Adipocyte (in vitro differentiated cells): ENCODE measurements at regions not wholly inside any gene's neighbourhood (a gene's known extent, or its start where the extent isn't known, plus 50 kb on each side); places are given as distances from the start of the nearest gene placed in this dataset.

Experiments used
- DNase-seq: peaks from one replicate; pipeline ENCODE4 v3.0.0-alpha.2; 2015; ENCODE audit warnings: low read depth
- H3K27me3 ChIP-seq: replicated peaks from 2 replicates; pipeline ENCODE4 v1.7.0; 2013; ENCODE audit warnings: mild to moderate bottlenecking, low read length, moderate library complexity; ENCODE audit not compliant: control insufficient read depth, insufficient read depth
- H3K36me3 ChIP-seq: 2 replicates; pipeline ENCODE4 v1.7.0; 2013; ENCODE audit warnings: low read length, mild to moderate bottlenecking, moderate library complexity; ENCODE audit not compliant: control insufficient read depth, insufficient read depth, severe bottlenecking
- H3K4me1 ChIP-seq: 2 replicates; pipeline ENCODE4 v1.7.0; 2013; ENCODE audit warnings: mild to moderate bottlenecking, low read length, moderate library complexity; ENCODE audit not compliant: control insufficient read depth, insufficient read depth
- H3K4me3 ChIP-seq: 2 replicates; pipeline ENCODE4 v1.7.0; 2013; ENCODE audit warnings: mild to moderate bottlenecking, low read length, moderate library complexity
- H3K9ac ChIP-seq: 2 replicates; pipeline ENCODE4 v1.7.0; 2013; ENCODE audit warnings: mild to moderate bottlenecking, low read length, moderate library complexity
- H3K9me3 ChIP-seq: 2 replicates; pipeline ENCODE4 v1.7.0; 2013; ENCODE audit warnings: mild to moderate bottlenecking, low read length, moderate library complexity; ENCODE audit not compliant: control insufficient read depth

- Histone ChIP-seq H3K36me3 (no peaks in the 10 kb centered on the region), H3K4me1 (no peaks in the 10 kb centered on the region), H3K4me3 (no peak overlapping the region), H3K9ac (no peak overlapping the region), H3K27me3 (no peaks in the 10 kb centered on the region), H3K9me3 (no peaks in the 10 kb centered on the region)
- DNase-seq, result no peak
Measured at GRCh38 chr5:153399595-153399994, 90.9 kb upstream of the GRIA1 start.

GRCh38 chr5:153400931-153401330, 89.5 kb upstream of the GRIA1 start:
- H3K4me1 ChIP-seq, result no peaks in the 10 kb centered on the region
- H3K9me3 ChIP-seq, result no peaks in the 10 kb centered on the region
- no peak overlapping the region for H3K4me3 ChIP-seq
- H3K9ac ChIP-seq, result no peak overlapping the region
- H3K36me3 ChIP-seq, result no peaks in the 10 kb centered on the region
- DNase-seq, result no peak
- H3K27me3 ChIP-seq, result no peaks in the 10 kb centered on the region

GRCh38 chr5:153402550-153402949, 87.9 kb upstream of the GRIA1 start:
- DNase-seq, result peak; percentile 1
- Histone ChIP-seq H3K36me3 (no peaks in the 10 kb centered on the region), H3K9ac (no peak overlapping the region)

GRCh38 chr5:153403470-153403869, 87.0 kb upstream of the GRIA1 start:
- Histone ChIP-seq H3K9ac (no peak overlapping the region), H3K9me3 (no peaks in the 10 kb centered on the region), H3K27me3 (no peaks in the 10 kb centered on the region), H3K4me1 (no peaks in the 10 kb centered on the region), H3K36me3 (no peaks in the 10 kb centered on the region), H3K4me3 (no peak overlapping the region)
- DNase-seq, result no peak

More at GRCh38 chr5:153402550-153402949, 87.9 kb upstream of the GRIA1 start:
- no peaks in the 10 kb centered on the region for H3K4me1 ChIP-seq
- H3K27me3 ChIP-seq, result no peaks in the 10 kb centered on the region
- no peak overlapping the region for H3K4me3 ChIP-seq
- H3K9me3 ChIP-seq, result no peaks in the 10 kb centered on the region

GRCh38 chr5:153404747-153405146, 85.7 kb upstream of the GRIA1 start:
- no peak for DNase-seq
- H3K4me1 ChIP-seq, result no peaks in the 10 kb centered on the region
- no peaks in the 10 kb centered on the region for H3K27me3 ChIP-seq
- no peak overlapping the region for H3K9ac ChIP-seq
- no peak overlapping the region for H3K4me3 ChIP-seq
- no peaks in the 10 kb centered on the region for H3K9me3 ChIP-seq
- no peaks in the 10 kb centered on the region for H3K36me3 ChIP-seq

- H3K9ac ChIP-seq, result no peak overlapping the region
- H3K4me3 ChIP-seq, result no peak overlapping the region
- no peaks in the 10 kb centered on the region for H3K4me1 ChIP-seq
- no peaks in the 10 kb centered on the region for H3K9me3 ChIP-seq
- no peaks in the 10 kb centered on the region for H3K36me3 ChIP-seq
- DNase-seq, result no peak
- no peaks in the 10 kb centered on the region for H3K27me3 ChIP-seq
Measured at GRCh38 chr5:153421676-153422075, 68.8 kb upstream of the GRIA1 start.

- DNase-seq, result no peak
- Histone ChIP-seq H3K9me3 (no peaks in the 10 kb centered on the region), H3K9ac (no peak overlapping the region), H3K4me3 (no peak overlapping the region), H3K36me3 (no peaks in the 10 kb centered on the region), H3K4me1 (no peaks in the 10 kb centered on the region), H3K27me3 (no peaks in the 10 kb centered on the region)
Measured at GRCh38 chr5:153425914-153426313, 64.6 kb upstream of the GRIA1 start.

- Histone ChIP-seq H3K9me3 (no peaks in the 10 kb centered on the region), H3K4me3 (no peak overlapping the region), H3K27me3 (no peaks in the 10 kb centered on the region), H3K36me3 (no peaks in the 10 kb centered on the region), H3K4me1 (no peaks in the 10 kb centered on the region), H3K9ac (no peak overlapping the region)
- no peak for DNase-seq
Measured at GRCh38 chr5:153429761-153430380, 60.6 kb upstream of the GRIA1 start.

- Histone ChIP-seq H3K9me3 (no peaks in the 10 kb centered on the region), H3K4me1 (no peaks in the 10 kb centered on the region), H3K9ac (no peak overlapping the region), H3K27me3 (no peaks in the 10 kb centered on the region), H3K36me3 (no peaks in the 10 kb centered on the region), H3K4me3 (no peak overlapping the region)
- no peak for DNase-seq
Measured at GRCh38 chr5:153432583-153432982, 57.9 kb upstream of the GRIA1 start.

- Histone ChIP-seq H3K27me3 (no peaks in the 10 kb centered on the region), H3K9me3 (no peaks in the 10 kb centered on the region), H3K36me3 (no peaks in the 10 kb centered on the region), H3K4me1 (no peaks in the 10 kb centered on the region), H3K4me3 (no peak overlapping the region), H3K9ac (no peak overlapping the region)
- DNase-seq, result no peak
Measured at GRCh38 chr5:153437251-153437650, 53.2 kb upstream of the GRIA1 start.

- no peak for DNase-seq
- Histone ChIP-seq H3K36me3 (no peaks in the 10 kb centered on the region), H3K9ac (no peak overlapping the region), H3K27me3 (no peaks in the 10 kb centered on the region), H3K4me1 (no peaks in the 10 kb centered on the region), H3K9me3 (no peaks in the 10 kb centered on the region), H3K4me3 (no peak overlapping the region)
Measured at GRCh38 chr5:153439130-153439529, 51.3 kb upstream of the GRIA1 start.
